HepG2 (cell line): ENCODE measurements at regions not wholly inside any gene's neighbourhood (a gene's known extent, or its start where the extent isn't known, plus 50 kb on each side); places are given as distances from the start of the nearest gene placed in this dataset.

Experiments used
- ATAC-seq: fragments of 200-7000 bp; cut with Tn5 transposase; 3 replicates; pipeline ENCODE4 v1.9.1; 2020; ENCODE audit warnings: mild to moderate bottlenecking, moderate library complexity
- BruUV-seq: library from RNA; stranded (reverse); fragments of 400-500 nt; replicated peaks from 2 replicates; lab custom pipeline; 2021; lab: Mats Ljungman, UMichigan
- CTCF ChIA-PET: fragments of 300-600 bp; formaldehyde crosslinking; extraction: SDS; loops from one replicate; lab custom pipeline; 2021; ENCODE audit warnings: low total read pairs, inconsistent platforms, low intra/inter-chr PET ratio; lab: Yijun Ruan, JAX
- POLR2A ChIA-PET: fragments of 350-600 bp; sonication (Branson Sonifier 250); formaldehyde crosslinking; loops from one replicate; lab custom pipeline; 2020; ENCODE audit warnings: antibody characterized with exemption, inconsistent platforms; lab: Yijun Ruan, JAX
- DNase-seq: peaks from one replicate; pipeline ENCODE4 v3.0.0-alpha.2; 2015; ENCODE audit warnings: low spot score
- FAIRE-seq: peaks from 3 replicates; lab custom pipeline; 2011; peaks lifted over from hg19 to GRCh38; lab: Jason Lieb, UNC
- H2AFZ ChIP-seq: one replicate; pipeline ENCODE4 v1.6.1; 2011; ENCODE audit warnings: low read length, inconsistent platforms
- H3K27ac ChIP-seq: fragments of 300-600 bp; 3 replicates; pipeline ENCODE4 v1.8.0; 2011; ENCODE audit warnings: mixed run types, mild to moderate bottlenecking, mixed read lengths, low read length, inconsistent platforms; ENCODE audit not compliant: insufficient read depth; ENCODE audit errors: extremely low read length
- H3K27me3 ChIP-seq, 2 experiments: fragments of 200-600 bp in 1 of 2; 2 replicates in 1 of 2; 3 replicates in 1 of 2; pipeline versions ENCODE4 v1.6.0 to v1.8.0; 2011; ENCODE audit warnings: low read length in 2 of 2, mild to moderate bottlenecking in 2 of 2, moderate library complexity in 2 of 2, inconsistent platforms in 1 of 2; ENCODE audit not compliant: insufficient read depth in 2 of 2, control insufficient read depth in 1 of 2
- H3K36me3 ChIP-seq, 2 experiments: fragments of 200-600 bp in 1 of 2; replicated peaks in 1 of 2; 2 replicates in 1 of 2; 3 replicates in 1 of 2; pipeline versions ENCODE4 v1.5.1 to v1.8.0; 2011; ENCODE audit warnings: low read length in 2 of 2, inconsistent platforms in 1 of 2; ENCODE audit not compliant: insufficient read depth in 2 of 2, control insufficient read depth in 1 of 2
- H3K4me1 ChIP-seq: 2 replicates; pipeline ENCODE4 v1.5.1; 2012; ENCODE audit warnings: low read length, inconsistent platforms; ENCODE audit not compliant: insufficient read depth
- H3K4me2 ChIP-seq: 2 replicates; pipeline ENCODE4 v1.6.0; 2011; ENCODE audit warnings: low read depth, low read length, inconsistent platforms
- H3K4me3 ChIP-seq, 3 experiments: fragments of 200-600 bp in 1 of 3; sonication (generic), shearing (Covaris generic) in 1 of 3; replicated peaks in 1 of 3; 2 replicates each; pipeline ENCODE4 v1.5.1; 2011 to 2016; ENCODE audit warnings: low read length in 3 of 3, inconsistent platforms in 2 of 3, low read depth in 2 of 3, mild to moderate bottlenecking in 2 of 3, control low read depth in 1 of 3, mixed read lengths in 1 of 3; ENCODE audit not compliant: insufficient read depth in 1 of 3
- H3K79me2 ChIP-seq: one replicate; pipeline ENCODE4 v1.6.1; 2011; ENCODE audit warnings: low read length, inconsistent platforms; ENCODE audit not compliant: insufficient read depth
- H3K9ac ChIP-seq: 2 replicates; pipeline ENCODE4 v1.6.0; 2011; ENCODE audit warnings: mild to moderate bottlenecking, low read depth, low read length, inconsistent platforms; ENCODE audit not compliant: insufficient read depth
- H3K9me3 ChIP-seq: 2 replicates; pipeline ENCODE4 v1.5.1; 2012; ENCODE audit warnings: mild to moderate bottlenecking, low read length
- H4K20me1 ChIP-seq: 2 replicates; pipeline ENCODE4 v1.6.0; 2011; ENCODE audit warnings: inconsistent platforms, mild to moderate bottlenecking, low read length, moderate library complexity; ENCODE audit not compliant: insufficient read depth
- NR2C2 ChIP-seq: sonication (generic); formaldehyde crosslinking; IDR thresholded peaks from 2 replicates; pipeline ENCODE4 v1.4.0; 2020; ENCODE audit warnings: missing genetic modification reagents, mild to moderate bottlenecking, moderate library complexity, borderline replicate concordance
- ZNF761 ChIP-seq: sonication (generic); formaldehyde crosslinking; conservative IDR thresholded peaks from 2 replicates; pipeline ENCODE4 v1.4.0; 2020; ENCODE audit warnings: mild to moderate bottlenecking, missing genetic modification reagents
- WGBS: methylation state at CpG from one replicate; pipeline ENCODE4 v1.1.6; 2017; ENCODE audit warnings: low lambda C conversion rate; 5-methylcytosine and 5-hydroxymethylcytosine counted together
- in situ Hi-C: cut with HindIII; loops from 2 replicates; pipeline ENCODE4 v1.10.0; 2017; ENCODE audit warnings: low pct_unique_long_range_greater_than_20kb; ENCODE audit not compliant: extremely low pct_ligation_motif_present
- intact Hi-C: fragments of 100-400 bp; cut with micrococcal nuclease; formaldehyde crosslinking; loops from one replicate; pipeline ENCODE4 v1.10.0; 2022; ENCODE audit not compliant: unreplicated experiment
- TF ChIP-seq, protein P1 (sequence below): sonication (generic); formaldehyde crosslinking; IDR thresholded peaks from 2 replicates; pipeline ENCODE4 v1.5.0; 2020; ENCODE audit warnings: missing genetic modification reagents, mild to moderate bottlenecking, borderline replicate concordance
- TF ChIP-seq, protein P2 (sequence below): sonication (generic); formaldehyde crosslinking; IDR thresholded peaks from 2 replicates; pipeline ENCODE4 v1.8.0; 2022; ENCODE audit warnings: mild to moderate bottlenecking, missing genetic modification reagents, borderline replicate concordance

DNA sequence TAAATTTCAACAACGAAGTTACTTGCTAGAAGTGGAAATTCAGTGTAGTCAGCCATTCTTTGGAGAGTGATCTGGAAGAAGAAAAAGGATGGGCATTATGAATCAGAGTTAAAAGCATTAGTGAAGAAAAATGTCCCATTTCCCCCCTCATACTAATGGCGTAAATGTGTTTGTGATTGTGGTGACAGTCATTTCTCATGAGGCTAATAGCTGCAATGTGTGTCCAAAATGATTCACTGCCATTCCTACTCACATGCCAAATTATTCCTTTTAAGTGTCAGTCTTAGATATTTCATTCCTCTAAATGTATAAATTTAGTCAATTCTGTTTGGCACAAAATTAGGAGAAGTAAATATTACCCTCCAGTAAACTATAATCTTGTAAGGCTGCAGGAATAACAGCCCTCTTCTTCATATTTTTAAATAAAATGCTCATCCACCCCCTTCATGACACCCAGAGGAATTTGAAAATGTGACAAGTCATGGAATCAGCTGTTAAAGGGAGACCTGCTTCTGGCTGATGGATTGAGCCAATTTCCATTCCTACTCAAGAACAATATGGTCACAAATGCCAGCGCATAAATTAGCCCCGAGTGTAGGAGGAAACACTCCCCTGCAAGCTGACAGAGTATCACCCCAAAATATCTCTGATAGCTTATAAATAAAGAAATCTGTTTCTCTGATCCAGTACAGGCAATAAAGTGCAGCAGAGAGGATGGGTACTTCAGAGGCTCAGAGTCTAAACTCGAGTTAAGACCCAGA is 912.3 kb upstream of the SEL1L start:
- no peak for DNase-seq

DNA sequence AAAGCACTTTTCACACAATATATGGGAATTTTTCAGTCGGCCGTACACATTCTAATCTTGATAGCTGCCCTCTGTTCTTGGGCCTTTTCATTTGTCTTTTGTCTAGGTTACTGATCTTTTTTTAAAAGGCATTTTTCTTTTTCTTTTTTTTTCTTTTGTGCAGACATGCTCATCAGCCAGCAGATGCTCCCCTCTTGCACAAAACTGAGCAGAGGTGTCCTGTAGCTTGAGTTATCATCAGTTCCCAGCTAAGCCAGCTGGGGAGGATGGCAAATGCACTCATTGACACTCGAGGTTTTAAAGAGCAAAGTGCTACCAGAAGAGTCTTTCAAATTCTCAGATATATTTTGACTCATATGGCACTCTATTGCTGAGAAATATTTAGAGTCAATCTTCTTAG is 913.9 kb upstream of the SEL1L start:
- Histone ChIP-seq H3K4me3 (no peak overlapping the region), H3K79me2 (no peaks in the 10 kb centered on the region), H3K9me3 (peaks cover 82% of the 10 kb centered on the region), H3K27ac (no peak overlapping the region), H3K9ac (no peak overlapping the region), H3K36me3 (no peaks in the 10 kb centered on the region), H3K4me2 (no peak overlapping the region), H3K4me1 (no peaks in the 10 kb centered on the region), H3K27me3 (no peaks in the 10 kb centered on the region), H4K20me1 (no peaks in the 10 kb centered on the region), H2AFZ (no peak overlapping the region)
- CTCF ChIA-PET = no interaction called here
- FAIRE-seq = no peak
- in situ Hi-C loops (no loop called here), intact Hi-C loops (no loop called here)
- no TSS peak for BruUV-seq
- POLR2A ChIA-PET = no interaction called here
- WGBS = 2% methylated on average over 3 of the region's 3 CpGs
- no peak for DNase-seq
- no peak for TF ChIP-seq ZNF761 (CRISPR knock-in tag)
- TF ChIP-seq, protein P1, sequence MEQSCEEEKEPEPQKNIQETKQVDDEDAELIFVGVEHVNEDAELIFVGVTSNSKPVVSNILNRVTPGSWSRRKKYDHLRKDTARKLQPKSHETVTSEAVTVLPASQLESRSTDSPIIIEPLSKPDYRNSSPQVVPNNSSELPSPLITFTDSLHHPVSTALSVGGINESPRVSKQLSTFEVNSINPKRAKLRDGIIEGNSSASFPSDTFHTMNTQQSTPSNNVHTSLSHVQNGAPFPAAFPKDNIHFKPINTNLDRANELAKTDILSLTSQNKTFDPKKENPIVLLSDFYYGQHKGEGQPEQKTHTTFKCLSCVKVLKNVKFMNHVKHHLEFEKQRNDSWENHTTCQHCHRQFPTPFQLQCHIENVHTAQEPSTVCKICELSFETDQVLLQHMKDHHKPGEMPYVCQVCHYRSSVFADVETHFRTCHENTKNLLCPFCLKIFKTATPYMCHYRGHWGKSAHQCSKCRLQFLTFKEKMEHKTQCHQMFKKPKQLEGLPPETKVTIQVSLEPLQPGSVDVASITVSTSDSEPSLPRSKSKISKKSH (CRISPR knock-in tag) = no peak
- TF ChIP-seq, protein P2, sequence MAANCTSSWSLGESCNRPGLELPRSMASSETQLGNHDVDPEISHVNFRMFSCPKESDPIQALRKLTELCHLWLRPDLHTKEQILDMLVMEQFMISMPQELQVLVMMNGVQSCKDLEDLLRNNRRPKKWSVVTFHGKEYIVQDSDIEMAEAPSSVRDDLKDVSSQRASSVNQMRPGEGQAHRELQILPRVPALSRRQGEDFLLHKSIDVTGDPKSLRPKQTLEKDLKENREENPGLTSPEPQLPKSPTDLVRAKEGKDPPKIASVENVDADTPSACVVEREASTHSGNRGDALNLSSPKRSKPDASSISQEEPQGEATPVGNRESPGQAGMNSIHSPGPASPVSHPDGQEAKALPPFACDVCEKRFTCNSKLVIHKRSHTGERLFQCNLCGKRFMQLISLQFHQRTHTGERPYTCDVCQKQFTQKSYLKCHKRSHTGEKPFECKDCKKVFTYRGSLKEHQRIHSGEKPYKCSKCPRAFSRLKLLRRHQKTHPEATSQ (CRISPR knock-in tag) = no peak
- ATAC-seq = no peak

More for the DNA sequence above, 912.3 kb upstream of the SEL1L start:
- Histone ChIP-seq H3K79me2 (no peaks in the 10 kb centered on the region), H3K36me3 (no peaks in the 10 kb centered on the region), H3K4me3 (no peak overlapping the region), H3K27me3 (no peaks in the 10 kb centered on the region), H3K9me3 (peaks cover 84% of the 10 kb centered on the region)
- intact Hi-C loops = no loop called here
- in situ Hi-C loops = no loop called here
- POLR2A ChIA-PET = no interaction called here
- no peak for TF ChIP-seq NR2C2 (CRISPR knock-in tag)
- TF ChIP-seq, all 625 proteins: peak for 0
- Histone ChIP-seq H3K4me2 (no peak overlapping the region), H3K4me1 (no peaks in the 10 kb centered on the region), H2AFZ (no peak overlapping the region), H3K27ac (no peak overlapping the region), H4K20me1 (no peaks in the 10 kb centered on the region), H3K9ac (no peak overlapping the region)
- WGBS = 25% methylated on average over 5 of the region's 5 CpGs
- ATAC-seq (no peak), FAIRE-seq (no peak)
- no TSS peak for BruUV-seq
- CTCF ChIA-PET = no interaction called here
